Rectal smooth muscle tissue (tissue), 1 donor: ENCODE measurements at regions not wholly inside any gene's neighbourhood (a gene's known extent, or its start where the extent isn't known, plus 50 kb on each side); places are given as distances from the start of the nearest gene placed in this dataset.
"Not testable (repeated sequence)": the region's sequence is repeated elsewhere in the genome, so short reads cannot be mapped to it uniquely, and the experiment has no call there.

Source experiments
- H3K27ac ChIP-seq: one replicate; pipeline ENCODE4 v1.7.0; 2013; ENCODE audit warnings: low read depth, low read length, inconsistent platforms
- H3K27me3 ChIP-seq: one replicate; pipeline ENCODE4 v1.7.0; 2013; ENCODE audit warnings: low read length; ENCODE audit not compliant: control insufficient read depth, insufficient read depth
- H3K36me3 ChIP-seq: one replicate; pipeline ENCODE4 v1.7.0; 2013; ENCODE audit warnings: low read length; ENCODE audit not compliant: control insufficient read depth, insufficient read depth
- H3K4me1 ChIP-seq: one replicate; pipeline ENCODE4 v1.7.0; 2013; ENCODE audit warnings: low read length; ENCODE audit not compliant: control insufficient read depth, insufficient read depth
- H3K4me3 ChIP-seq: one replicate; pipeline ENCODE4 v1.7.0; 2013; ENCODE audit warnings: low read length
- H3K9ac ChIP-seq: one replicate; pipeline ENCODE4 v1.7.0; 2013; ENCODE audit warnings: low read length

DNA sequence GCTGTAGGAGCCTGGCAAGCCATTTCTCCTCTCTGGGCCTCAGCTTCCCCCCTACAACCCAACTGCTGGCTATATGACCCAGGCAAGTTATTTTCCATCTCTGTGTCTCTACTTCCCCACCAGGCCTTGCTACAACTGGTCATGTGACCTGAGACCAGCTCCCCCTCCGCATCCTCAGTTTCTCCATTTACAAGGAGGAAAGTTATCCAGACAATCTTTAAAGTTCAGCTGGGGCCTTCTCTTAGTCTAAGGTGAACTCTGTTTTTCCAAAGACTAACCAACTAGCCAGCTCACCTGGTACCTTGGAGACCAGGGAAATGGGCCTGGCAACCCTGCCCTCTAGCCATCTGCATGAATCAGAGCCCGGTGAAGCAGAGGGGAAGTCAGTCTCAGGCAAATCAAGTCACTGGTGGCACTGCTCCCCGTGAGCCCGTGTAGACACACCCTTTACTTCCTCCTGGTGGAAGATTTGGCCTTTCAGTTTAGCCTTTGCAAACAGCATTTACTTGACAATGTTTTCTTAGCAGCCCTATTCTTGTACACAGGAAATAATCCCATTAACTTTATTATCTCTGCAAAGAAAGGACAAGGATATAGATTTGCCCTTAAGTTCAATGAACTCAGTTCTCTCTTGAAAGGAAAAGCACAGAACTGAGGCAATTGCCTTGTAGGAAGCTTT, 157.7 kb downstream of the VEGFA start:
- Histone ChIP-seq H3K27ac (no peak overlapping the region), H3K36me3 (no peaks in the 10 kb centered on the region), H3K9ac (no peak overlapping the region)

DNA sequence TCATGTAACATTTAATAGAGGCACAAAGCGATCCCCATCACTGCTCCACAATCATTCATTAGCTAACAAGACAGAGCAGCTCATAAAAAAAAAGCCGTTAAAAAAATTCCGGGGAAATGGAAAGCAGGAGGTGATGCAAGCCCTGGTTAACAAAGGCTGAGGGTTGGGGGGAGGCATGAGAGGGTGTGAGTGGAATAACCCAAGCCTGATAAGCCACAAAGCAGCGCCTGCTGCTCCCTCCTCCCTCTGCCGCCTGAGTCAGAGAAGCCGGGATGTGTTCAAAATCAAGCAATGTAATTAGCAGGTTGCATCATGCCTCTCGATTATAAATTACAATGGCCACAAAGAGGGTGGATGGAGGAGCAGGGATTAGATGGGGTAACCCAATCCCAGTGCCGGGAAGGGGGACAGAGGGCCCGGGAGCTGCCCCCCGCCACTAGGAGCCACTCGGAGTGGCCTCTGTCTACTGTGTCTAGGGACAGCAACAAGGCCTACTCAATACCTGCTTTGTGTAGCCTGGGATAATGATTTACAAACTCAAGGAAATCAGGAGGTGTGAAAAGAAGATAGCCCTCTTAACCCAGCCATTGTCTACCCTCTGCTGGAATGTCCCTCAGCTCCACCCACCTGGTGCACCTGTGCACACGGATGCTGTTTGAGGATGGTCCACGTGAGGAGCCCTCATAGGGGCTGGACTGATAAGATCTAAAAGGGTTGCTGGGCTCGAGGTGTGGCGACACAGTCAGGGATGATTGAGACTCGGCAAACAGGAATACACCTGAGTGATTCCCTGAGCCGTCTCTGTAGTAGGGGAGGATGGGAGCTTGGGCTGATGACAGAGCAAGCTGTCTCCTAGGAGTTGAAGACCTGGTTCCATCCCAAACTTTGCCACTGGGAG, 156.9 kb downstream of the VEGFA start:
- no peak overlapping the region for H3K9ac ChIP-seq
- no peaks in the 10 kb centered on the region for H3K36me3 ChIP-seq
- H3K4me1 ChIP-seq, result no peaks in the 10 kb centered on the region
- no peak overlapping the region for H3K27ac ChIP-seq
- no peak overlapping the region for H3K4me3 ChIP-seq
- no peaks in the 10 kb centered on the region for H3K27me3 ChIP-seq

More for the DNA sequence above, 157.7 kb downstream of the VEGFA start:
- H3K4me3 ChIP-seq, result no peak overlapping the region
- no peaks in the 10 kb centered on the region for H3K27me3 ChIP-seq
- no peaks in the 10 kb centered on the region for H3K4me1 ChIP-seq

DNA sequence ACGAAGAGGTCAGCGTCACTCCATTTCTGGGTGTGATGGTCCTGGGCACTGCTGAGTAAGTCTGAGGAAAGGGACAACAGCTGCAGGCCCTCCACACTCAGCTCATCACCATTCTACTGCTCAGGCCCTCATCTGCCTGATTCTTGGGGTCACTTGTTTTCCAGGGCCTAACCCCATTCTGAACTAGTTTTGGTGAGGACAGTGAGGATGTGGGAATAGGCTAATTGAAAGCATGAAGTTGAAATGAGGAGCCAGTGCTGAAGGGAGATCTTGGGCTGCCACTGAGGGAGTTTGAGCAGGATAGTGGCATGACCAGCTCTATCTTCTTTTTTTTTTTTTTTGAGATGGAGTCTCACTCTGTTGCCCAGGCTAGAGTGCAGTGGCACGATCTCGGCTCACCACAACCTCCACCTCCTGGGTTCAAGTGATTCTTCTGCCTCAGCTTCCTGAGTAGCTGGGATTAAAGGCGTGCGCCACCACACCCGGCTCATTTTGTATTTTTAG, 155.7 kb downstream of the VEGFA start:
- not testable (repeated sequence) for H3K36me3 ChIP-seq, H3K4me3 ChIP-seq, H3K4me1 ChIP-seq, H3K27me3 ChIP-seq, H3K9ac ChIP-seq, H3K27ac ChIP-seq

DNA sequence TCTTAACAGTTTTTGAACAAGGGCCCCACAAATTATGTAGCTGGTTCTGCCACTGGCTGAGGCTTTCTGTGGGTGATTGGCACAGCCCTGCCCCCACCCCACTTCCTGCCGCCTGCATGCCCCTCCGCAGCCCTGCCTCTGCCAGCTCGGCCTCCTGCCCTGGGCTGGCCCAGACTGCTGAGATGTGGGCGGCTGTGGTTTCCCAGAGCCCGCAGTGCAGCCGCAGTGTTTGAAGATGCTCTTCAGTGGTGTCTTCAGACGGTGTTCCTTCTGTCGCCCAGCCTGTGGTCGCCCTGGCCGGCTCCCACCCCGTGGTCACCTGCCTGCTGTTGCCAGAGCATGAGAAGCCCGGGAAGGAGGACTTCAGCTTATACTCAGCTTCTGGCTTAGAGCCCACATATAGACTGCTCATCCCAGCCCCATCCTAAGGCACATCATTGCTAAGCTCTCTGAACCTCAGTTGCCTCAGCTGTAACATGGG, 154.3 kb downstream of the VEGFA start:
- Histone ChIP-seq H3K4me3 (no peak overlapping the region), H3K36me3 (no peaks in the 10 kb centered on the region), H3K4me1 (no peaks in the 10 kb centered on the region)

DNA sequence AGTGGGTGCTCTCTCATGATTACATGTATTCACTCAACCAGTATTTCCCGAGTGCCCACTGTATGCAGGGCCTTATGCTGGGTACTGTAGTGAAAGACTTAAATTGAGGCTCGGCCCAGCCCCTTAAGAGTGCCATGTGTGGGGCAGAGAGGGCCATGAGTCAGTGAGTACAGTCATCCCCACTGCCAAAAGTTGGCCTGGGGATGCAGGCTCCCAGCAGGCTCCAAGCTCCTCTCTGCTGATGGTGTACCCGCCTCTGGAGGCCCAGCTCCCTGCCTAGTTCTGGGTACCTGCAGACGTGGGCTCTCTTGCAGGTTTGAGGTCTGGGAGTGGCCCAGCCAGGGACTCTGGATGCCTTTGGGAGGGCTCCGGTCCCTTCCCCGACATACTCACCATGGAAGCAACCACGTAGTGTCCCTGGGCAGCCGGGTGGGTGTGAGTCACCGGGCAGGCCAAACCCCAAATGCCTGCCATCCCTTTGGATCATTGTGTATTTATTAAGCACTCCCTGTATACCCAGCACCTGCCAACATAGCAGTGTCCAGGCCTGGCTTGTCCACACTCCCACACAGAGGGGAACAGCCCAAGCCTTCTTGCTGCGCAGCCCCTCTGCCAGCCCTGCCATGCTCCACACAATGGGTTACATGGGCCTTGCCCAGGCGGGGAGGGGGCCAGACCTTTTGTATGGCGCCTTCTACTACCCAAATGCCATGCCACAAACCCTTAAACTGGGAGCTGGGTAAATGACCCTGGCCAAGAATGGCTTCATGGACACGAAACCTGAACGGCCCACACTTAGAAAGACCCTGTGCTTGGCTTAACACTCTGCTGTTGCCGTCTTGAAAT, 153.6 kb downstream of the VEGFA start:
- Histone ChIP-seq H3K4me1 (no peaks in the 10 kb centered on the region), H3K27ac (no peak overlapping the region), H3K4me3 (no peak overlapping the region), H3K36me3 (no peaks in the 10 kb centered on the region), H3K9ac (no peak overlapping the region), H3K27me3 (no peaks in the 10 kb centered on the region)

More for the DNA sequence above, 154.3 kb downstream of the VEGFA start:
- no peak overlapping the region for H3K9ac ChIP-seq
- H3K27me3 ChIP-seq, result no peaks in the 10 kb centered on the region
- no peak overlapping the region for H3K27ac ChIP-seq

DNA sequence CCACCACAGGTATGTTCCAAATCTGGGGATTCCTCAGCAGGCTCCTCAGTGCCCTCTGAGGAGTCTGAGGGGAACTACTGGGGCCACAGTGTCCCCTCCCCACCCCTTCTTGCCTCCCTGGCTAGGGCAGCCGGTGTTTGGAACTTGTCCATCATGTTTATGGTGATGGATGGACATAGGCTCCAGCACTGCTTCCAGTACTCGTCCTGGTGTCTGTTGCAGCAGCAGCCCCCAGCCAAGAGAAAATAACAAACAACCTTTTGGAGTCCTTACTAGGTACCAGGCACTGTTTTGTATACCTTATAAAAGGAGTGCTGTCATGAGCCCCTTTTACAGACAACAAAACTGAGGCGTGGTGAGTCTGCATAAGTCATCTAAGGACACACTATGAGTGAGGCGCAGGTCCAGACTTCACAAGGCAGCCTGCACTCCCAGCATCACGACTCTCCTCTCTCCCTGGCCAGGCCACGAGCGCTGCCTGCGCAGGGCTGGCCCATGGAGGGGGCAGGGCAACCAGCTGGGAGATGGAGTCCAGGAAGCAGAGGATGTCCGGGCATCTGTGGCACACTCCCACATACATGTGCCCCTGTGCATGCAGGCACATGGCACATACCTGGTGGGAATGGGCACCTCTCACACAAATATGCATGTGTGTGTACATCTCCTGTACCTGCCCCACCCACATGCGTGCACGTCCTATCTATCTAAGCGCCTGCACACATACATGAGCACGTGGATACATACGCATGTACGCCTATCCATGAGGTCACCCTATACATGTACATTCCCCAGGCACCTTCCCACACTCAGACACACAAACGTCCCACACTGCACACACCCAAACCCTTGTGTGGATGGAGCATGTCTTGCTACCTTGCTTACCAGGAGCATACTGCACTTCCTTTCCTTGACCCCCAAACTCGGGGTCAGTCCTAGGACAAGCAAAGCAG, 152.7 kb downstream of the VEGFA start:
- Histone ChIP-seq H3K36me3 (no peaks in the 10 kb centered on the region), H3K27me3 (no peaks in the 10 kb centered on the region), H3K27ac (no peak overlapping the region), H3K9ac (no peak overlapping the region), H3K4me1 (no peaks in the 10 kb centered on the region), H3K4me3 (no peak overlapping the region)

DNA sequence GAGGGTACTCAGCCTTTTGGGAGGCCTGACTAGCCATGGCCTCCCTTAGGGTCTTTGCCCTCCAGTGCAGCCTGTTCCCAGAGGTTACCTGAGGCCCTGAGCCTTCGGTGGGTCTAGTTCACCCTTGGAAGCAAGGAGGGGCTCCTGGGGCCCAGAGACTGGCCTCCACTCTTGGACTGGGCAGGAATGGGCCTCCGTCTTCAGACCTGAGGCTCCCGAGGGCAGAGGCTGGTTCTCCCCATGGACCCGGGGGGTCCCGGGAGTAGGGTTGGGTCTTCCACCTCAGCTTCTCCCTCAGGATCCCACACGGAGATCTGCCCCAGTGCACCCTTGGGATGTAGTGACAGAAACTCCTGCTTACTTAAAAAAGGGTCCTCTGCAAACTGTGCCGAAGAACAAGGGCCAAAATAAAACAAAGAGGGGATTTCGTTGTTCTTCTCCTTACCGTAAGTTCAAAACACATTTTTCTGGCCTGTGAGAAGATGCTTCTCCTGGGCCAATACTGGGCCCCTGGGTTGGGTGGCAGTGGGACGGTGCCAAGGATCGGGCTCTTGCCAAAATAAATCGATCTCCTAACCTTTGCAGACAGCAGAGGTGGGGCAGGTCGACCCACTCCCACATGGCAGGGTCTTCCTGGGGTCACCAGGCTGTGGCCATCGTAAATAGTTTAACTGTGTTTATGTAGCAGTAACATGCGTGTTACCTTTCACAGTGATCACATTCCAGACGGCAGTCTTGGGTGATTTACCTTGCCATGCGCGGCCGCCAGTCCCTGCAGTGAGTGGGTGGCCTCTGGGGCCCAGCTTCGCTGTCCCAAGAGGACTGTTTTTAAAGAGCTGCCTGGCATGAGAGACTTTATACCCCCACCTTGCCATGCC, 151.8 kb downstream of the VEGFA start:
- Histone ChIP-seq H3K9ac (no peak overlapping the region), H3K27ac (no peak overlapping the region), H3K27me3 (no peaks in the 10 kb centered on the region), H3K4me3 (no peak overlapping the region), H3K36me3 (no peaks in the 10 kb centered on the region), H3K4me1 (no peaks in the 10 kb centered on the region)

DNA sequence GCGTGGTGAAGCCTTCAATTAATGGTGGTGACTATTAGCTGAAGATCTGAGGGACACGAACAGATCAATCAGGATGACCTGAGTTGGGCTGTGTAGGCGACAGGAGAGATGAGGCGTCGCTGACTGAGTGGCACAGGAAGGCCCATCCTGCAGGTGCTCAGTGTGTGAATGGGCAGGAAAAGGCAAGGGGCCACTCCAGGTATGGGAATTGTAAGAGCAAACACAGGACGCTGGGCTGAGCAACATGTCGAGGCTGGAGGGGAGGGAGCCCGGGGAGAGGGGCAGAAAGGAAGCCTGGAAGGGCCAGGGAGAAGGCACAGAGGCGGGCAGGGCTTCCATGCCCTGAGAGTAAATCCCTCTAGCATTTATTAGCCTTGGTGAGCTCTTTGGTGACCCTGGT, 151.0 kb downstream of the VEGFA start:
- Histone ChIP-seq H3K4me1 (no peaks in the 10 kb centered on the region), H3K27ac (no peak overlapping the region), H3K36me3 (no peaks in the 10 kb centered on the region), H3K9ac (no peak overlapping the region), H3K4me3 (no peak overlapping the region), H3K27me3 (no peaks in the 10 kb centered on the region)

DNA sequence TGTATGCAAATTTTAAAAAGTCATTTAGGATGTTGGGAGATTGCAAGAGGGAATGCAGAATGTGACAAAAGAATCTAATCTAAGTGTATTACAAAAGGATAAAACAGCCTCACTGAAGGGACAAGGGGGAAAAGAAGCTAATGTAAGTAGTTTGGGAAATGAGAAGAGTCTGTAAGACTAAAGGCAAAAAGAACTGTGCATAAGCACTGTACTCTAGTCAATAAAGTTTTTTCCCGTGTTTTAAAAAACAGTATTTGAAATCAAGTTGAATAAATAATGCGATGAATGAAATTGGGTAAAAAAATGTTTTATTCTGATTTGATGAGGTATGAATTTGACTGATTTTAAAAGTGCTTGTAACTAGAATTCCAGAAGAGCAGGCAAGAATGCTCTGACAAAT, 149.8 kb downstream of the VEGFA start:
- H3K36me3 ChIP-seq, result no peaks in the 10 kb centered on the region
- no peak overlapping the region for H3K9ac ChIP-seq
- H3K4me1 ChIP-seq, result no peaks in the 10 kb centered on the region
- no peak overlapping the region for H3K4me3 ChIP-seq
- H3K27me3 ChIP-seq, result no peaks in the 10 kb centered on the region
- no peak overlapping the region for H3K27ac ChIP-seq

DNA sequence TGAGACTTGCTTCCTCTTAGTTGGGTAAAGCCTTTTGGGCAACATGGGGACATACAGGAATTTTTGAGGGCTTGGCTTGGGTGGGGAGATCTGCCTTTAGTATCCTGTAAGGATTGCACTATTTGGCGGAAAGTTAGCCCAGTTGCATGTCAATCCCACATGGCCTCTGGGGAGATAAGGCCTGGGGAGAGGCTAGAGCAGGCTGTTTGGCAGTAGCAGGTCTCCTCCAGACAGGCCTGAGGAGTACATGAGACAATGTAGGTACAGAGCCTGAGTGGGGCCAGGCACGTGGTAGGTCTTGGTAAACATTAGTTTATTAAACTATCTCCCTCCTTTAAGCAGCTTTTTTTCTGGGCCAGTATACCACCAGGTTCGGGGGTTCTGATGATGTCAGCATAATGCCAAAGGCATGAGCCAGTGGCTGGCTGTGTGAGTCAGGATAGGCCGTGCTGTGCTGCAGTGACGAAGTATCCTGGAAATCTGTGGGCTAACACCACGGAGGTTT, 147.9 kb downstream of the VEGFA start:
- no peaks in the 10 kb centered on the region for H3K4me1 ChIP-seq
- no peaks in the 10 kb centered on the region for H3K27me3 ChIP-seq
- H3K27ac ChIP-seq, result no peak overlapping the region
- no peaks in the 10 kb centered on the region for H3K36me3 ChIP-seq
- no peak overlapping the region for H3K9ac ChIP-seq
- H3K4me3 ChIP-seq, result no peak overlapping the region
